Peyer's patch (tissue), 4 donors: ENCODE measurements at regions not wholly inside any gene's neighbourhood (a gene's known extent, or its start where the extent isn't known, plus 50 kb on each side); places are given as distances from the start of the nearest gene placed in this dataset.

Experiments
- CTCF ChIP-seq, 6 experiments: fragments of 450-650 bp in 4 of 6; fragments of 200-600 bp in 2 of 6; sonication (generic) in 1 of 6; IDR thresholded peaks; one replicate each; pipeline ENCODE4 v1.5.1; 2017 to 2019; ENCODE audit warnings: antibody characterized with exemption in 6 of 6, mild to moderate bottlenecking in 3 of 6, moderate library complexity in 1 of 6
- POLR2A ChIP-seq, 2 donors: fragments of 450-650 bp; IDR thresholded peaks; one replicate each; pipeline ENCODE4 v1.5.1; 2017; ENCODE audit warnings: antibody characterized with exemption in 2 of 2, mild to moderate bottlenecking in 2 of 2, moderate library complexity in 2 of 2

GRCh38 chr9:93372391-93372790 is 79.1 kb upstream of the FAM120A start:
- TF ChIP-seq CTCF (IDR thresholded peaks at IDR 0.05) (no peak), POLR2A (IDR thresholded peaks at IDR 0.05) (no peak)
